Hepatocyte (in vitro differentiated cells): ENCODE measurements at regions not wholly inside any gene's neighbourhood (a gene's known extent, or its start where the extent isn't known, plus 50 kb on each side); places are given as distances from the start of the nearest gene placed in this dataset.

ENCODE experiments used
- DNase-seq: peaks from one replicate; pipeline ENCODE4 v3.0.0-alpha.2; 2016; ENCODE audit warnings: low spot score
- H2AFZ ChIP-seq: fragments of 200-600 bp; sonication (generic); 2 replicates; pipeline ENCODE4 v1.6.0; 2016; ENCODE audit warnings: antibody characterized with exemption, mild to moderate bottlenecking
- H3K27ac ChIP-seq: fragments of 200-600 bp; sonication (generic); 2 replicates; pipeline ENCODE4 v1.5.1; 2016; ENCODE audit warnings: mild to moderate bottlenecking
- H3K27me3 ChIP-seq: fragments of 200-600 bp; sonication (generic); 2 replicates; pipeline ENCODE4 v1.6.1; 2016
- H3K36me3 ChIP-seq: fragments of 200-600 bp; sonication (generic); replicated peaks from 2 replicates; pipeline ENCODE4 v1.5.1; 2016; ENCODE audit warnings: low read depth; ENCODE audit not compliant: insufficient read depth
- H3K4me1 ChIP-seq: fragments of 200-600 bp; sonication (generic); 2 replicates; pipeline ENCODE4 v1.5.1; 2016; ENCODE audit warnings: mild to moderate bottlenecking, moderate library complexity; ENCODE audit not compliant: insufficient read depth
- H3K4me2 ChIP-seq: fragments of 200-600 bp; sonication (generic); 2 replicates; pipeline ENCODE4 v1.6.0; 2016
- H3K4me3 ChIP-seq: fragments of 200-600 bp; sonication (generic); 2 replicates; pipeline ENCODE4 v1.5.1; 2016; ENCODE audit warnings: mild to moderate bottlenecking
- H3K79me2 ChIP-seq: fragments of 200-600 bp; sonication (generic); 2 replicates; pipeline ENCODE4 v1.6.0; 2017; ENCODE audit warnings: mild to moderate bottlenecking
- H3K9me2 ChIP-seq: fragments of 200-600 bp; sonication (generic); replicated peaks from 2 replicates; pipeline ENCODE4 v1.6.0; 2017; ENCODE audit warnings: mild to moderate bottlenecking; ENCODE audit not compliant: insufficient read depth
- H3K9me3 ChIP-seq: fragments of 200-600 bp; sonication (generic); 2 replicates; pipeline ENCODE4 v1.5.1; 2016; ENCODE audit warnings: low read depth, mild to moderate bottlenecking
- H4K20me1 ChIP-seq: fragments of 200-600 bp; sonication (generic); 2 replicates; pipeline ENCODE4 v1.6.0; 2016; ENCODE audit warnings: mild to moderate bottlenecking; ENCODE audit not compliant: insufficient read depth, poor library complexity, severe bottlenecking
- EZH2 ChIP-seq: fragments of 200-600 bp; sonication (generic); IDR thresholded peaks from 2 replicates; pipeline ENCODE4 v1.6.1; 2016; ENCODE audit warnings: antibody characterized with exemption, mild to moderate bottlenecking, borderline replicate concordance
- EZH2phosphoT487 ChIP-seq: fragments of 200-600 bp; sonication (generic); IDR thresholded peaks from one replicate; pipeline ENCODE4 v1.6.1; 2018; ENCODE audit warnings: antibody characterized with exemption, mild to moderate bottlenecking, low read depth, moderate library complexity; ENCODE audit not compliant: unreplicated experiment, severe bottlenecking
- WGBS: methylation state at CpG from one replicate; pipeline ENCODE4 v1.1.6; 2016; ENCODE audit warnings: low lambda C conversion rate; ENCODE audit errors: missing lambda C conversion rate; 5-methylcytosine and 5-hydroxymethylcytosine counted together
- TF ChIP-seq, protein P1 (sequence below): fragments of 200-600 bp; sonication (generic); IDR thresholded peaks from 2 replicates; pipeline ENCODE4 v1.5.1; 2016; ENCODE audit warnings: antibody characterized with exemption, mild to moderate bottlenecking; ENCODE audit not compliant: poor library complexity

- Histone ChIP-seq H3K79me2 (no peaks in the 10 kb centered on the region), H3K4me1 (peaks cover 3% of the 10 kb centered on the region), H3K9me3 (no peaks in the 10 kb centered on the region), H4K20me1 (no peaks in the 10 kb centered on the region), H2AFZ (no peak overlapping the region), H3K27ac (no peak overlapping the region), H3K4me2 (no peak overlapping the region), H3K9me2 (no peaks in the 10 kb centered on the region), H3K36me3 (no peaks in the 10 kb centered on the region), H3K27me3 (no peaks in the 10 kb centered on the region), H3K4me3 (no peak overlapping the region)
- 77% methylated on average over 2 of the region's 2 CpGs for WGBS
- TF ChIP-seq, protein P1, sequence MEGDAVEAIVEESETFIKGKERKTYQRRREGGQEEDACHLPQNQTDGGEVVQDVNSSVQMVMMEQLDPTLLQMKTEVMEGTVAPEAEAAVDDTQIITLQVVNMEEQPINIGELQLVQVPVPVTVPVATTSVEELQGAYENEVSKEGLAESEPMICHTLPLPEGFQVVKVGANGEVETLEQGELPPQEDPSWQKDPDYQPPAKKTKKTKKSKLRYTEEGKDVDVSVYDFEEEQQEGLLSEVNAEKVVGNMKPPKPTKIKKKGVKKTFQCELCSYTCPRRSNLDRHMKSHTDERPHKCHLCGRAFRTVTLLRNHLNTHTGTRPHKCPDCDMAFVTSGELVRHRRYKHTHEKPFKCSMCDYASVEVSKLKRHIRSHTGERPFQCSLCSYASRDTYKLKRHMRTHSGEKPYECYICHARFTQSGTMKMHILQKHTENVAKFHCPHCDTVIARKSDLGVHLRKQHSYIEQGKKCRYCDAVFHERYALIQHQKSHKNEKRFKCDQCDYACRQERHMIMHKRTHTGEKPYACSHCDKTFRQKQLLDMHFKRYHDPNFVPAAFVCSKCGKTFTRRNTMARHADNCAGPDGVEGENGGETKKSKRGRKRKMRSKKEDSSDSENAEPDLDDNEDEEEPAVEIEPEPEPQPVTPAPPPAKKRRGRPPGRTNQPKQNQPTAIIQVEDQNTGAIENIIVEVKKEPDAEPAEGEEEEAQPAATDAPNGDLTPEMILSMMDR: no peak
- TF ChIP-seq EZH2phosphoT487 (no peak), EZH2 (no peak)
- DNase-seq: no peak
Measured at GRCh38 chr5:117461966-117462365, 887.3 kb upstream of the SEMA6A start.

- Histone ChIP-seq H3K9me2 (no peaks in the 10 kb centered on the region), H3K4me3 (no peak overlapping the region), H4K20me1 (no peaks in the 10 kb centered on the region), H3K27ac (no peak overlapping the region), H3K4me2 (no peak overlapping the region), H3K27me3 (no peaks in the 10 kb centered on the region), H3K36me3 (no peaks in the 10 kb centered on the region), H2AFZ (no peak overlapping the region), H3K79me2 (no peaks in the 10 kb centered on the region), H3K9me3 (no peaks in the 10 kb centered on the region), H3K4me1 (peaks cover 3% of the 10 kb centered on the region)
- 85% methylated on average over 1 of the region's 1 CpG for WGBS
- DNase-seq: no peak
- TF ChIP-seq EZH2phosphoT487: no peak
Measured at GRCh38 chr5:117461403-117461802, 886.8 kb upstream of the SEMA6A start.

GRCh38 chr5:117457656-117458055, 883.0 kb upstream of the SEMA6A start:
- H3K79me2 ChIP-seq: no peaks in the 10 kb centered on the region
- 86% methylated on average over 1 of the region's 1 CpG for WGBS

GRCh38 chr5:117456866-117457470, 882.3 kb upstream of the SEMA6A start:
- TF ChIP-seq EZH2: no peak
- no peak for TF ChIP-seq EZH2phosphoT487
- TF ChIP-seq, protein P1: no peak
- H3K27ac ChIP-seq: no peak overlapping the region
- H2AFZ ChIP-seq: no peak overlapping the region
- no peaks in the 10 kb centered on the region for H3K4me1 ChIP-seq
- no peaks in the 10 kb centered on the region for H3K36me3 ChIP-seq
- WGBS: 63% methylated on average over 4 of the region's 4 CpGs
- H3K27me3 ChIP-seq: no peaks in the 10 kb centered on the region
- H3K79me2 ChIP-seq: no peaks in the 10 kb centered on the region
- no peak overlapping the region for H3K4me3 ChIP-seq
- no peak overlapping the region for H3K4me2 ChIP-seq
- no peaks in the 10 kb centered on the region for H3K9me2 ChIP-seq
- H3K9me3 ChIP-seq: no peaks in the 10 kb centered on the region
- no peak for DNase-seq
- no peaks in the 10 kb centered on the region for H4K20me1 ChIP-seq

More at GRCh38 chr5:117457656-117458055, 883.0 kb upstream of the SEMA6A start:
- TF ChIP-seq EZH2phosphoT487 (no peak), EZH2 (no peak)
- TF ChIP-seq, protein P1: no peak
- H4K20me1 ChIP-seq: no peaks in the 10 kb centered on the region
- H3K9me2 ChIP-seq: no peaks in the 10 kb centered on the region
- no peak overlapping the region for H3K27ac ChIP-seq
- H3K4me3 ChIP-seq: no peak overlapping the region
- H2AFZ ChIP-seq: no peak overlapping the region
- no peak overlapping the region for H3K4me2 ChIP-seq
- no peaks in the 10 kb centered on the region for H3K36me3 ChIP-seq
- no peaks in the 10 kb centered on the region for H3K4me1 ChIP-seq
- DNase-seq: no peak
- H3K27me3 ChIP-seq: no peaks in the 10 kb centered on the region
- no peaks in the 10 kb centered on the region for H3K9me3 ChIP-seq
